GM18505 (cell line): ENCODE measurements at regions not wholly inside any gene's neighbourhood (a gene's known extent, or its start where the extent isn't known, plus 50 kb on each side); places are given as distances from the start of the nearest gene placed in this dataset.
"Not testable (repeated sequence)": the region's sequence is repeated elsewhere in the genome, so short reads cannot be mapped to it uniquely, and the experiment has no call there.

Experiments
- ATAC-seq: cut with Tn5 transposase; IDR thresholded peaks from one replicate; pipeline ENCODE4 v1.9.1; 2021; ENCODE audit not compliant: unreplicated experiment
- POLR2A ChIP-seq: IDR thresholded peaks from 4 replicates; pipeline ENCODE4 v1.6.1; 2011; ENCODE audit warnings: borderline replicate concordance; ENCODE audit not compliant: insufficient read depth, insufficient read length; ENCODE audit errors: extremely low read depth

DNA sequence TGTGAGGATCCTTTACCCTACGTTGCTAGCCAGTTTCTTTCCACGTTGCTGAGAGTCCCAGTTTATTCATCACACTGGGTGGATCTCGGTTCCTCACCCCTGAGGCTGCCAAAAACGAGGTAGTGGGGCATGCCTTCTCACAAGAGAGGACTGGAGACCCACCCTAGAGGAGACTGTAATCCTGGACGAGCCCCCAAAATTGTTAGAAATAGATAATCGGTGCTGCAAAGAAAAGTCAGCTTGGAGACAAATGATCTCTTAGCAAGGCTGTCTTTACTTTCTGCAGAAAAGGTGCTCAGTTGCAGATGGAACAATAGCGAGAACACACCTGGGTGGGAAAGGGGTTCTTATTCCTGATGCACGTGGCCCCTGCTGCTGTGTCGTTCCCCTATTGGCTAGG, 101.8 kb downstream of the TMEM167A start:
- no peak for ATAC-seq
- no peak for TF ChIP-seq POLR2A

DNA sequence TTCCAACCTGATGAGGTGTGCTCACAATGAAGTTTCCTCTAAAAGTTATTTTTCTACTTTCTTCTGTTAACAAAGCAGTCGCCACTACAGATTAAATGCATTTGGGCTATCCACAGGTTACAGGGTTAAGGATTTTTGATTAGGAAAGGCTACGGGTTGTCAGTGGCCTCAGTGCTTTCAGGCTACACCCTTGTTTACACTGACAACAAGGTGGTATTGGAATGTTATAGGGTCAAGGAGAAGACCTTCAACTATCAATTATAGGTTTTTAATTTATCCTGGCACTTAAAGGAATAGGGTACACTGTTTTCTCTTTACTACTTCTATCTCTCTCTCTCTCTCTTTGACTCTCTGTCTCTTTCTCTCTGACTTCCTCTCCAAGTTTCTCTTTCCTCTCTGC, 102.8 kb downstream of the TMEM167A start:
- ATAC-seq, result not testable (repeated sequence)

DNA sequence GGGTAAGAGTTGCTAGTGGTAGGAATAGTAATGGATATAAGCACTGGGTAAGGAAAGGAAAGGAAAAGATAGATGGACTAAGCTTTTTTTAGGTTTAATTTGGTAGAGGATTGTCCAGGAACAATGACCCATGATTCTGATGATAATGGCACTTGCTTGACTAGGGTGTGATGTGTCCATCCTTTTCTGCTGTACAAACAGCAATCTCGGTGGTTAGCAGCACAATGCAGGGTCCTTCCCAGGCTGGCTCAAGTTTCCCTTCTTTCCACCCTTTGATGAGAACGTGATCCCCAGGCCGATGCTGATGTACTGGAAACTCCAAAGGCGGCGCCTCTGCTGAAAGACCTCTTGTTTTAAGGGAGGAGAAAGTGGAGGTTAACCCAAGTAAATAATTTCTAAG, 105.3 kb downstream of the TMEM167A start:
- TF ChIP-seq POLR2A, result no peak
- ATAC-seq, result no peak

DNA sequence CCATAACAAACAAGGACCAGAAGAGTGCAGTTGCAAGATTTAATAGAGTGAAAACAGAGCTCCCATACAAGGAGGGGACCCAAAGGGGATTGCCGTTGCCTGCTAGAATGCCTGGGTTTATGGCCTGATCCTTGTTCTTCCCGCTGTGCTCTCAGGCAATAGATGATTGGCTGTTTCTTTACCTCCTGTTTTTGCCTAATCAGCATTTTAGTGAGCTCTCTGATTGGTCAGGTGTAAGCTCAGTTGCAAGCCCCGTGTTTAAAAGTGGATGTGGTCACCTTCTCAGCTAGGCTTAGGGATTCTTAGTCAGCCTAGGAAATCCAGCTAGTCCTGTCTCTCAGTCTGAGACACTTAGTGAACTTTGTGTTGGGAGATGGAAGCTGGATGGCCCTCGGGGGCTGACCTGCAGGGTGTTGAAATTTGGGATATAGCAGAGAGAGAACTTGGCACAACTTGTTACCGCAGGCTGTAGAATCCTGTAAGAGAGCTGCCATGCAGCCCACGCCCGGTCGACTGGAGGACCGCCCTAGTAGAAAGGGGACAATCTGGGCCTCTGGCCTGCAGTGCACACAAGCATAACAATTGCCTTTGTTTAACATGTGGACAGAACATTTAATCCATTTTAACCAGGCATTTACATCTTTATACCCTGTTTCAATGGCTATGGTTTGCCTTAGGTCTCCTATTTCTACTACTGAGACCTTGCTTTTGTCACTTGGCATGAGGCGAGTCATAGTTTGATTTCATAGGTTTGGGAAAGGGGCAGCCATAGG, 106.0 kb downstream of the TMEM167A start:
- ATAC-seq, result not testable (repeated sequence)

DNA sequence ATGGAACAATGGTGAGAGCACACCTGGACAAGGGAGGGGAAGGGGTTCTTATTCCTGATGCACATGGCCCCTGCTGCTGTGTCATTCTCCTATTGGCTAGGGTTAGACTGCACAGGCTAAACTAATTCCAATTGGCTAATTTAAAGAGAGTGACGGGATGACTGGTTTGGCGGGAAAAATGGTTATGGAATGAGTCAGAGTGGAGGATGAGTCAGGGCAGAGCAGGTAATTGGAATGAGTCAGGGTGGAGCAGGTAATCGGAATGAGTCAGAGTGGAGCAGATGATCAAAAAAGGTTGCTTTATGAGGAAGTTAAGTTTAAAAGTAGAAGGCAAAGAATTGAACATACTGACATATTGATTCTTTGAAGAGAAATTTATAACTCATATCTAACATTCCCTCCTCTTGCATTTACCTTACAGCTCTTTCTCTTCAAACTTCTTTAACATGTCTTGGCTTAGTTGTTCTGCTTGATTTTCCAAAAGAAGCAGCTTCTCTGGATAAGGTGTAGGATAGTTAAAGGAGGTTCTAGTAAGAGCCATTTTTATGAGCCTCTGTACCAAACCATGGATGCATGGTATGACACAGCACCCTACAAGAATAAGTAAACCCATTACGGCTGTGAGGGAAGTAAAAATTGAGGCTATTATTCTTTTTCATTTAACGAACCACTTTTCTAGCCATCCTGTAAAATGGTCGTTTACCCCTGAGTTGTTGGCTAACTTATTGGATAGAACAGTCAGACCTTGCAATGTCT, 107.8 kb downstream of the TMEM167A start:
- ATAC-seq, result not testable (repeated sequence)

DNA sequence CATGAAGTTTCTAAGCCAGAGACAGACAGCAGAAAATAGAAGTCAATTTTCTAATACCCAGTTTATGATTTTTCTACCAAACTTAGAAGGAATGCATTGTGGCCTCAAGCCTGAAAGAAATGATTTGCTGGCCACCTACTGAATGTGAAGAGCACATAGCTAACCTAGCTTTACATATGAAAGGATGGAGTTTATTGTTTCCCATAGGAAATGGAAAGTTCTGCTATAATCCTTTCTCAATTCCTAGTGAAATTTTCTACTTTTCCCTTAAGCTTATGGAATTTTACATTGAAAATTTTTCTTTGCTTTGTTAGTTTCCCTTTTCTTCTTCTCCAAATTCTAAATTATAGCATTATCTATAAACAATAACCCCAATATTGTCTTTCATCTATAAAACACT, 110.1 kb downstream of the TMEM167A start:
- no peak for TF ChIP-seq POLR2A
- no peak for ATAC-seq

DNA sequence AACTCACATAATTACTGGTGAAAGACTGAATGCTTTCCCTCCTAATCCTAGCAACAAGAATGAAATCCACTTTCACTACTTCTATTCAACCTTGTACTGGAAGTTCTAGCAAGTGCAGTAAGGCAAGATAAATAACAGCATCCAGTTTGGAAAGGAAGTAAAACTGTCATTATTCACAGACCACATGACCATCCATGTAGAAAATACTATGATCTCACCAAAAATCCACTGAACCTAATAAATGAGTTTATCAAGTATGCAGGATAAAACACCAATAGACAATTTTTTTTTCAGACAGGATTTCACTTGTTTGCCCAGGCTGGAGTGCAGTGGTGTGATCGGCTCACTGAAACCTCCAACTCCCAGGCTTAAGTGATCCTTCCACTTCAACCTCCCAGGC, 117.7 kb downstream of the TMEM167A start:
- no peak for ATAC-seq

DNA sequence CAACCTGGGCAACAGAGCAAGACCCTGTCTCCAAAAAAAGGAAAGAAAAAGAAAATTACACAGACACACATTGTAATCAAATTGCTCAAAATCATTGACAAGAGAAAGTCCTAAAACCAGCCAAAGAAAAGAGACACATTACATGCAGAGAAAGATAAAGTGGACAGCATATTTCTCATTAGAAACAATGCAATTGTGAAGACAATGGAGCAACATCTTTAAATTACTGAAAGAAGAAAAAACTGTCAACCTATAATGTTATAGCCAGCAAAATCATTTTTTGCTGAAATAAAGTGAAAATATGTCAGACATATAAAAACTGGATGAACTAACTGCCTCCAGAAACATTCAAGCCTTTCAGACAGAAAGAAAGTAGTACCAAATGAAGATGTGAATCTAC, 120.6 kb downstream of the TMEM167A start:
- ATAC-seq, result no peak
- no peak for TF ChIP-seq POLR2A

More for the DNA sequence above, 117.7 kb downstream of the TMEM167A start:
- no peak for TF ChIP-seq POLR2A

DNA sequence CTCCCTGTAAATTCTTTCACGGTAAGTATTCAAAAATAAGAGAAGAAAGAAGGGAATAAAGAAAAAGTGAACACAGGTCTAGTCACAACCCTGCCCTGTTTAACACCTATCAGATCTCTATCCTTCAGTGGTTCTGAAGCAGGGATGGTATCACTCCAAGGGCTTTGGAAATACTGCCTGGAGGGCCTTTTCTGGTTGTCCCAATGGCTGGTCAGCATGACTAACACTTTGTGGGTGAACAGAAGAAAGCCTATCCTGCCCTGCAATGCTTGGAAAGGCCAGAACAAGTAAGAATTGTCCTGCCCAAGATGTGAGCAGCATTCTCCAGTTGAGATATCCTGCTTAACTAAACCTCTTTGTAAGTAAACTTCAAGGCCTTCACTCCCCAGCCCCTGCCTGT, 124.9 kb downstream of the TMEM167A start:
- ATAC-seq, result no peak
- no peak for TF ChIP-seq POLR2A

DNA sequence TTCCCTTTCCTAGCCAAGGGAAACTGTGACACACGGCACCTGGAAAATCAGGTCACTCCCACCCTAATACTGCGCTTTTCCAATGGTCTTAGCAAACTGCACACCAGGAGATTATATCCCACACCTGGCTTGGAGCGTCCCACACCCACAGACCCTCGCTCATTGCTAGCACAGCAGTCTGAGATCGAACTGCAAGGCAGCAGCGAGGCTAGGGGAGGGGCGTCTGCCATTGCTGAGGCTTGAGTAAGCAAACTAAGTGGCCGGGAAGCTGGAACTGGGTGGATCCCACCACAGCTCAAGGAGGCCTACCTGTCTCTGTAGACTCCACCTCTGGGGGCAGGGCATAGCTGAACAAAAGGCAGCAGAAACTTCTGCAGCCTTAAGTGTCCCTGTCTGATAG, 132.9 kb downstream of the TMEM167A start:
- not testable (repeated sequence) for ATAC-seq

DNA sequence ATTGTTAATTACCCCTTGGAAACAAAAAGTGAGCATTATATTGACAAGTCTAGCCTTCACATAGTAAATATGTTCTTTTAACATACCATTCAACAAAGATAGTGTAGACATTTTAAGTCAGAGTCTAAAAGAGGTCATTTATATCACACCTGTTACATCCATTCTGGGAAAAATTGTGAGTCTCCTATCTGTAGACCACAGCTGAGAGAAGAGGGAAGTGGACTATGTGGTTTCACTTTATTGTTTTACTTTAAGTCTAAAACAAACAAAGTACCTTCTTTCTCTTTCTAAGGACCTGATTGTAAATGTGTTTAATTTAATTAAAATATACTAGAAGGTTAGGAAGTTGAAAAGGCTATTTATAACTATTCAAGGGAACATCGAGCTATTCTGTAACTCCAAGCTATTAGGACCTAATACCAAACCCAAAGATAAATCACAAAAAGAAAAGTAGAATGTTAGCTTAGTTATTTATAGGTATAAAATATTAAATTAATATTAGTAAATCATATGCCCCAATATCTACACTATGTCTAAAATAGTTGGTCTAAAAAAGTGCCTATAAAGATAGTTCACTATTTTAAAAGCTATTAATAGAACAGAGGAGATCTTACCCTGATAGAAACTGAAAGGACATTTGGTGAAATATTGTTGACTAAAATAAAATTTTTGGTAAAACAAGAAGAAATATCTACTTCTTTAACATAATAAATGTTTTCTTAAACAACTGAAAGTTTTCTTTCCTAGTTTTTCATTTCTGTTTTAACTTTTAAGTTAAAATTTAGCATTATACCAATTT, 134.9 kb downstream of the TMEM167A start:
- ATAC-seq, result peak; percentile 59
- TF ChIP-seq POLR2A, result no peak

DNA sequence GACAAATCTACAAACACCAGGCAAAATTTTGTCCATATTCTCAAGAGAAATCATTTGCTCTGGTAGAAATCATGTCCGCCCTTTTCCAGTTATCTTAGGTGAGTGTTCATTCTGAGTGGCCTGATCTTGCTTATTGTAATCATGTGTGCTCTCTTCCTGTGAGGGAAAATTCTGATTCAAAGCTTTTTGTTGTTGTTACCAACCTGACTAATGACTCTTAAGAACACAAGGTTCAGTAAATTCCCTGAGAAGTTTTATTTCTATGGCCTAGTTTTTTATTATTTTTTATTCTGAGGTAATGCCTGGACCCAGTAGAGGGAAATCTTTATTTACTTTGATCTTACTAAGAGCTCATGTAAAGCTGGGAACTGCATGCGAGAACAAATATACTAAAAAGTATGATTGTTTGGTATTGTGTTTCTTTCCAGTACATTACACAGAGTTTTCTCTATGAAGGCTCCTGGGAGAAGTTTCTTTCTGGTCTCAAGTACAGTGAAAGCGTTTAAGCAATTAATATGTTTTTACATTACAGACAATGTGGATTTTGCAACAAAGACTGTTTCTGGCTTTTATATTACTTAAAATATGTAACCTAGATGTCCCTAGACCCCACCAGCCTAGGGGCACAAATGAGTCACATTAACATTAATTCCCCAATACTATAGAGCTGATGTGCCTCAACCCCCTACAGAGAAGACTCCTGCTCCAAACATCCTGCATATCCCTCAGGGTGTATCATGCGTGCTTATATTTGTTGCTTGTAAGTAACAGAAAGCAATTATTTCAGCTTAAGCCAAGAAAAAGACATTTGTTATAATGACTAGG, 138.1 kb downstream of the TMEM167A start:
- TF ChIP-seq POLR2A, result no peak
- no peak for ATAC-seq

DNA sequence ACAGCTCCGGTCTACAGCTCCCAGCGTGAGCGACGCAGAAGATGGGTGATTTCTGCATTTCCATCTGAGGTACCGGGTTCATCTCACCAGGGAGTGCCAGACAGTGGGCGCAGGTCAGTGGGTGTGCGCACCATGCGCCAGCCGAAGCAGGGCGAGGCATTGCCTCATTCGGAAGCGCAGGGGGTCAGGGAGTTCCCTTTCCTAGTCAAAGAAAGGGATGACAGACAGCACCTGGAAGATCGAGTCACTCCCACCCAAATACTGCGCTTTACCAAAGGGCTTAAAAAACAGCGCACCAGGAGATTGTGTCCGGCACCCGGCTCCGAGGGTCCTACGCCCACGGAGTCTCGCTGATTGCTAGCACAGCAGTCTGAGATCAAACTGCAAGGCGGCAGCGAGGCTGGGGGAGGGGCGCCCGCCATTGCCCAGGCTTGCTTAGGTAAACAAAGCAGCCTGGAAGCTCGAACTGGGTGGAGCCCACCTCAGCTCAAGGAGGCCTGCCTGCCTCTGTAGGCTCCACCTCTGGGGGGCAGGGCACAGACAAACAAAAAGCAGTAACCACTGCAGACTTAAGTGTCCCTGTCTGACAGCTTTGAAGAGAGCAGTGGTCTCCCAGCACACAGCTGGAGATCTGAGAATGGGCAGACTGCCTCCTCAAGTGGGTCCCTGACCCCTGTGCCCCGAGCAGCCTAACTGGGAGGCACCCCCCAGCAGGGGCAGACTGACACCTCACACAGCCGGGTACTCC, 144.5 kb downstream of the TMEM167A start:
- ATAC-seq, result not testable (repeated sequence)
